ENCODE measurements at regions not wholly inside any gene's neighbourhood (a gene's known extent, or its start where the extent isn't known, plus 50 kb on each side); places are given as distances from the start of the nearest gene placed in this dataset.

DNA sequence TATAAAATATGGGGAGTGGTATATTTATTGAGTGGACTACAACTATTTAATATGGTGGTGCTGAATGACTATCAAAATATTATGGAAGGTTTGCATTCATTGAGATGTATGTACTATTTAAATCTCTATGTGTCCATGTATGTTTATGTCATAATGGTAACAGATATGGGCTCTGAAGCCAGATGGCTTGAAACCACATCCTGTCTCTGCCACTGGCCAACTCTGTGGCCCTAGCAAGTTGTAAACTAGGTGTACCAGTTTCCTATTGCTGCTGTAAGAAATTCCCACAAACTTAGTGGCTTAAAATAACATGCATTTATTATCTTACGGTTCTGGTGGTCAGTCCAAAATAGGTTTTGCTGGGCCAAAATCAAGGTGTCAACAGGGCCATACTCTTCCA, 198.1 kb upstream of the NFE2L3 start:
- no peak for TF ChIP-seq POLR2A (IDR thresholded peaks at IDR 0.05)
- TF ChIP-seq, protein P1, sequence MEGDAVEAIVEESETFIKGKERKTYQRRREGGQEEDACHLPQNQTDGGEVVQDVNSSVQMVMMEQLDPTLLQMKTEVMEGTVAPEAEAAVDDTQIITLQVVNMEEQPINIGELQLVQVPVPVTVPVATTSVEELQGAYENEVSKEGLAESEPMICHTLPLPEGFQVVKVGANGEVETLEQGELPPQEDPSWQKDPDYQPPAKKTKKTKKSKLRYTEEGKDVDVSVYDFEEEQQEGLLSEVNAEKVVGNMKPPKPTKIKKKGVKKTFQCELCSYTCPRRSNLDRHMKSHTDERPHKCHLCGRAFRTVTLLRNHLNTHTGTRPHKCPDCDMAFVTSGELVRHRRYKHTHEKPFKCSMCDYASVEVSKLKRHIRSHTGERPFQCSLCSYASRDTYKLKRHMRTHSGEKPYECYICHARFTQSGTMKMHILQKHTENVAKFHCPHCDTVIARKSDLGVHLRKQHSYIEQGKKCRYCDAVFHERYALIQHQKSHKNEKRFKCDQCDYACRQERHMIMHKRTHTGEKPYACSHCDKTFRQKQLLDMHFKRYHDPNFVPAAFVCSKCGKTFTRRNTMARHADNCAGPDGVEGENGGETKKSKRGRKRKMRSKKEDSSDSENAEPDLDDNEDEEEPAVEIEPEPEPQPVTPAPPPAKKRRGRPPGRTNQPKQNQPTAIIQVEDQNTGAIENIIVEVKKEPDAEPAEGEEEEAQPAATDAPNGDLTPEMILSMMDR (IDR thresholded peaks at IDR 0.05 in 4 of 5, conservative IDR thresholded peaks at IDR 0.05 in 1 of 5): no peak

All from gastrocnemius medialis (tissue), 4 donors.